GM18909 (cell line): ENCODE measurements at regions not wholly inside any gene's neighbourhood (a gene's known extent, or its start where the extent isn't known, plus 50 kb on each side); places are given as distances from the start of the nearest gene placed in this dataset.

Experiments
- ATAC-seq: cut with Tn5 transposase; IDR thresholded peaks from one replicate; pipeline ENCODE4 v1.9.1; 2021; ENCODE audit warnings: mild to moderate bottlenecking; ENCODE audit not compliant: unreplicated experiment, poor library complexity

DNA sequence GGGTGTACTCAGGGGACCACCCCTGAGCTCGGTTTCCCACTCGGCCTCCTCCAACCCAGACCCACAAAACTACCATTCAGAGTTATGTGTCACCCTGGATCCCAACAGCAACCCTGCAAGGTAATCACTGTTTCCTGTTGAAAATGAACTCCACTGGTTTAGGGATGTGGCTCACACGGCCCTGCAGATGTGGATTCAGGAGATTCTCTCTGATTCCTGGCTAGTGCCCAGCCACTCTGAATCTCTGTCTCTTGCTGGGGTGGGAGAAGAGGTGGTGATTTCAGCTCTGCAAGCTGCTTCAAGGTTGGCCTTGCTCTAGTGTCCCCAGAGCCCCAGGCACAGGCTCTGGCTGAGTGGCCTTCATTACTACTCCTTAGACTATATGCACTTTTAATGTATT lies 1231.6 kb downstream of the TBC1D22A start:
- no peak for ATAC-seq

DNA sequence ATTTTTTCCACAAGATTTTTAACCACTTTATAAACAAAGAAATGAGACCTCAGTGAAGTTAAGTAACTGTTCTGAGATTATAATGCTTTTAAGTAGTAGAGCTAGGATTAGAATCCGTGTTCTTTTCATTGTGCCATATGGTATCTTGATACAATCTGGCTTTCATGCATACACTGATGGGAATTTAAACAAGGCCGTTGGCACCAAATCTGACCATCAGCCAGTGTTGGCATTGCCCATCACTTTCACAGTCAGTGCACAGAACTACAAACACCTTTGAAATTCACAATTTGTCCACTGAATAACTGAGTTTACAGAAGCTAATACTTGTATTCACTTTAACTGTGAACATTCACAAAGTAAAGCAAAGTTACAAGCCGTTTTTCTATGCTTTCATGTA lies 1228.0 kb downstream of the TBC1D22A start:
- no peak for ATAC-seq

DNA sequence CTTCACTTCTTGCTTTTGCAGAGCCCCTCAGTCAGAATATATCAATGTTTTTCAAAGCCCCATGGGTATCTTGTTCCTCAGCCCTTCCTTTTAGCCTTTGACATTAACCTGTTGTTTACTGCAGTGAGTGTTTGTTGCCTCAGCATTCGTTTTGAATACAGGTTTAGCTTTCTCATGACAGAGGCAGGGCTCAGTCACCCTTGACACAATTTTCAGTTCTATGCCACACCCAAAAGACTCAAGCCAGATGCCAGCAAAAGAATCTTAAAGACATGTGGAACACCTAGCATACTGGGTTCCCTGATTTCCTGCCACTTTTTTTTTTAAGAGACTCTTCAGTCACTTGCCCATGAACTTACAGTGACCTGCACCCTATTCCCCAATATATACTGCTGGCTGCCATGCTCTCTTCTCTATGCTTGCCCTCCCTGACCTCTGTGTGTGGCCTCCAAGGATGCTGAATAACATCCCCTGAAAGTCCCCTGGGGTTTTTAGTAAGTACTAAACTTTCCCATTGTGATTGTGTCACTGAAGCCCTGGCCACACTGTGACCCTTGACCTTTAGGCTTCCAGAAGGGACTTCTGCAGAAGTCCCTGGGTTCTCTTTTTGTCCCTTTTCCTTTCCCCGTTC lies 1225.5 kb downstream of the TBC1D22A start:
- ATAC-seq = no peak

DNA sequence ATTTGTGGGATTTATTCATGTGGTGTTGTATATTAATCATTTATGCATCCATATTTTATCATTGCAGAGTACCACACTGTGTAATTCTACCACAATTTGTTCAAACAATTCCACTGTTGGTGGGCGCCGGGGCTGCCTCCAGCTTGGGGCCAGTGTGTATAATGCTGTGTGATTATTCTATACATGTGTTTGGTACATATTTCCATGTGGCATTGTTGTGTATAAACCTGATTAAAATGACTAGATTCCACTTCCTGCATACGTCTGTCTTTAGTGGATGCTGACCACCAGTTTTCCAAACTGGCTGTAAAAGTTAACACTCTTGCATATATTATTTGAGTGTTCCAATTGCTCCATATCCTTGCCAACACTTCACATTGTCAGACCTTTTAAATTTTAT lies 1213.8 kb downstream of the TBC1D22A start:
- ATAC-seq = no peak

DNA sequence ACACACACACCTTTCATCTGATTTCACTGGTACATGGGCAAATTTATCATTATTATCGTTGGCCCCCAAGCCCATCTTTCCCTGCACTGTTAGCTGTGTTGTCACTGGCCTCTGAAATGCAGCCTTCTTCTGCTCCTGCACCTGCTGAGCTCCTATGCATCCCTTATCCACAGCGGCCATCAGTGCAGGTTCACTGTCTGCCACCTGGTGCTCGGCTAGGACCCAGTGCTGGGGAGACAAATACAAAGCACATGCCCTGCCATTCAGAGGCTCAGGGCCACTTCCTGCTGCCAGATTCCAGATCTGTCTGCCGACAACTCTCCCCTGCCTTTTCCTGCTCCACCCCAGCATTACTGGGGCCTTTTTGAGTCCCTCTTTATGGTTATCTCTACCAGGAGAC lies 1205.4 kb downstream of the TBC1D22A start:
- ATAC-seq = no peak

DNA sequence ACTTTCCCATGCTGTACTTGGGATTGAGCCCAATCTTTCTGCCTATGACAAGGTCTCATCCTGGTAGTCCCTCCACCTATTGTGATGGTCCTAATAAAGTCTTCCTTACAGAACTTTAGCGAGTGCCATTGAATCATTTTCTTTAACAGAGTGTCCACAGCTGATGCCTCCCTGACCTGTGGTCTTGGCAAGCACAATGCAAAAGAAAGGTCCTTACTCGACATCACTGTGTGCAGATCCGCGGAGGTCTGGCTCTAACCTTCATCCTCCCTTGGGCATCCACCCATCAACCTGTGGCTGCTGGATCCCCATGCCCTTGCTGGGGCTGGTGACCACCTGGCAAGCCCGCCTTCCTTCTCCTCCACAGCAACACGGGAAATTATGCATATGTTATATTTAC lies 1203.9 kb downstream of the TBC1D22A start:
- no peak for ATAC-seq

DNA sequence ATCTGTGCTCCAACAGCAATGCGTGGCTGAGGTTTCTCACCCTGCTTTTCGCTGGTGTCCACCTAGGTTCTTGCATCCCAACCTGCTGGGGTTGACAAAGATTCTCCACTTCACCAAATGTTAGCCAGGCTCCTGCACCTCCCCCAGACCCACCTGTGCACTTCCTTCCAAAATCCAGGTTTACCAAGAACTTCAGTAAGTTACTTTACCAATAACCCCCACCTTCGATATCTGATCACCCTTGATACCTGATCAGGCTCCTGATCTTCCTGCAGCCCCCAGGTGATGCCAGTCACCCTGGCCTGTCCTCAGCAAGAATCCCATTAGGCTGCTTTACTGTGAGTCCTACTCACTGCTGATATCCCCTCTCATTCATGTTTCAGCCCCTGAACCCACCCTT lies 1203.4 kb downstream of the TBC1D22A start:
- ATAC-seq = no peak

DNA sequence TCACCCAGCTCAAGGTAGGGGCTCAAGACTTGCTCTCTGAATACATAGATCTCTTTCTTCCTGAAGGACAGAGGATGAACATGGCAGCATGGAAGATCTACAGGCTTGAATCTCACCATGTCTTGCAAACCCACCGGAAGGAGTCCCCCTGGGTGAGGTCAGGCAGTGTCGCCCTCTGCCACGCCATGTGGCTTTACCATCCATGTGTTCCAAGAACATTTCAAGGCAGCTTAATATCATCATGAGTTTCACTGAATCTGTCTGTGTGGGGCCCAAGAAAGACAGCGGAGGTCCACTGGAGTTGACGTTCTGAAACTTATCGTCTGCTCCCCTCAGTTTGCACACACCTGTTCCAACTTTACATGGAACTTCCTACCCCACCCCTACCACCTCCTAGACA lies 1202.6 kb downstream of the TBC1D22A start:
- ATAC-seq = no peak

DNA sequence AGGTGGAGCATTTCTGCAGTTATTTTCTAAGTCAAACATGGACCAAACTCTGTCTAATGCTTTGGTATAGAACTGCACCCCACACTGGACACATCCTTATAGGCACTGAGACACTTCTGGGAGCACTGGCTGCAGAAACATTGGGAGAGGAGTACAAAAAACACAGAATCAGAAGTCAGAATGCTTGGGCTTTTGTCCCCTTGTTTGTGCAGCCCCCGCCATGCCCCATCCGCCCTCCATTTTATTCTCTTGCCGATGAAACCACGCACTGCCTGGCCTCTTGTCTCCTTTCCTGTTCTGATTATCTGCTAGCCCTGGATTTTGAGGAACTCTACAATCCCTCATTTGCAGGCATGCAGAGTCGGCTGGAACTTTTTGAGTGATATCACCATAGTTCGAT lies 1201.2 kb downstream of the TBC1D22A start:
- no peak for ATAC-seq

DNA sequence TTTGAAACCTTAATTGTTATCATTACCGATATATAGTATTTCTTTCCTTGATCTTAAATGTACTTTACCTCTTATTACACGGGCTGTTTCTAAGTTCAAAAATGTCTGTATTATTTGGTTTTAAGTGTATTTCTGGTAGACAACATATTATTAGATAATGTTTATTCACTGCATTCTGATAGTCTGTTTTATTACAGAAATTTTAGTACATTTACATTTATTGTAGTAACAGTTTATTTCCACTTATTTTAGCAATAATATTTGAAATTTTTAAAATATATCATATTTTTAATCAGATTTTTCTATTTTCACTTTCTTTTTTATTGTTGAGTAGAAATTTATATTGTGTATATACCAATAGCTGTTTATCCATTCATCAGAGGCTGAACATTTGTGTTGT lies 1195.2 kb downstream of the TBC1D22A start:
- ATAC-seq = no peak

DNA sequence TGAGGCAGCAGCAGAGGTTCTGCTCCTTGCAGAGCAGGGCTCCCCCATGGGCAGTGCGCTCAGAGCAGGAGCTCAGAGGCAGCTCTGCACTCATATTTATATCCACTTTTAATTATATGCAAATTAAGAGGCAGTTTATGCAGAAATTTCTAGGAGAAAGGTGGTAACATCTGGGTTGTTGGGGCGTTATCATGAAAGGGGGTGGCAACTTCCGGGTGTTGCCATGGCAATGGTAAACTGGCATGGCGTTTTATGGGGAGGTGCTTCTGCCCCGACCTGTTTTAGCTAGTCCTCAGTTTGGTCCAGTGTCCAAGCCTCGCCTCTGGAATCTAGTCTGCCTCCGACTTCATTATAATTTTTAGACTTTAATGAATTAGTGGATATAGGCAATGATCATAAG lies 1191.7 kb downstream of the TBC1D22A start:
- ATAC-seq = no peak

DNA sequence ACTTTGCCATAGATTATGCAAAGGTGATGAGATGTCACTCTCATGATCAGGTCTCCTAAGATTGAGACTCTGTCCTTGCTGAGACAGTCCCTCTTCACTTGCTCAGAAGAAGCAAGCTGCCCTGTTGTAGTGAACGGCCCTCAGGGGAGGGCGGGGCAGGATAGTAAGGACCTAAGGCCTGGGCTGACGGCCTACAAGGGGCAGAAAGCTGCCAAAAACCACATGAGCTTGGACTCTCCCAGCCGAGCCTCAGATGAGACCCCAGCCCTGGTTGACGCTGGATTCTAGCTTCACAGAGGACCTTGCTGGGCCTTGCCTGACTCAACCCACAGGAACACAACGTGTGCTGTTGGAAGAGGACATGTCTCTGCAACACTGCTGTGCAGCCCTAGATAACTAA lies 1182.5 kb downstream of the TBC1D22A start:
- ATAC-seq = no peak

DNA sequence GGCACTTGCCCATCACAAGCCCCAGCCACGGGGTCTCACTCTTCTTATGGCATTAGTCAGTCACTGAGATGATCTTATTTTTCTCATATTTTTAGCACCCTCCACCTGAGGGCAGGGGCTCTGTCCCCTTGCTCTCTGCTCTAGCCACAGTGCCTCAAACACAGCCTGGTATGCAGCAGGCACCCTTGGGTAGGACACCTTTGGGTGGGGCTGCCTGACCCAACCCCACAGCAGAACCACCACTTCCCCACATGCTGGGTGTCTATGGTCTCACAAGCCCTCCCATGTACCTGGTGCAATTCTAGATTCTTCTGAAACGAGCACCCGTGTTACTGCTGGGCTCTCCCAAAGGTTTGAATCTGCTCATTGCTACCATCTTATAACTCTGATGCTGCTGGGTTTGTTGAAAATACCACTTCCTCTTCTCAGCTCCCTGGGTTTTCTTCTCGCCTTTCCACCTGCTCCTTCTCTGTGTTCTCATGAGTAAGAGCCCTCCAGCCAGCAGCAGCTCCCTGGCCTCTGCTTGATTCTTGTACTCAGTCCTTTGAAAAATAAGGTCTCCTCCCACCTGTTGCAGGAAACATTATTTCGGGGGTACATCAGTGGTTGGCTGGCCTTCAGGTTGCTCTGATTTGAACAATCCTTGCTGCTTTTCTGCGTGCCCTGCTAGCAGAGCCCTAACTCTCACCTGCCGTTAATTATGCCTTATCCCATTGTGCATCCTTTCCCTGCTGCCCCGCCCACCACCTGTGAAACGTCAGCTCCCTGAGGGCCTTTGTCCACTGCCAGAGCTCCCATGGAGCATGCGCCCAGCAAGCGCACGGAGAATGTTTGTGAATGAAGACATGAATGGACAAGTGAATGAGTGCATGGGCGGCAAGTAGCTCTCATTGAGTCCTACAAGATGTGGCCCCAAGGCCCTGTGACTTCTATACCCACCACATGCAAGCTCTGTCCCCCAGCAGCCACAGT lies 1181.6 kb downstream of the TBC1D22A start:
- no peak for ATAC-seq

DNA sequence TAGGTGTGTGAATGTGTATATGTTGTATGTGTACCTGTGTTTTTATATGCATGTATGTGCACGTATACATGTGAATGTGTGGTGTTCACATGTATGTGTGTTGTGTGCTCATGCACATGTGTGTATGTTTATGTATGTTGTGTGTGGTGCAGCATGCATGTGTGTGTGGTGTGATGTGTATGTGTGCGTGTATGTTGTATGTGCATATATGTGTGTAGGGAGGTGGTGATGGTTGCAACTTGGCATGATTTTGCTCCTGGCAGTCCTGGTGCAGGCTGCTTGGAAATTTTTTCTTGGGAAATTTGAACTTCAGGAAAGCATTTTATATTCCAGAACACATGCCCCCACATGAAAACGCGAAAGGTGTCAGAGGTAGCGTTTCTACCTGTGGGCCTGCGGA lies 1177.8 kb downstream of the TBC1D22A start:
- no peak for ATAC-seq

DNA sequence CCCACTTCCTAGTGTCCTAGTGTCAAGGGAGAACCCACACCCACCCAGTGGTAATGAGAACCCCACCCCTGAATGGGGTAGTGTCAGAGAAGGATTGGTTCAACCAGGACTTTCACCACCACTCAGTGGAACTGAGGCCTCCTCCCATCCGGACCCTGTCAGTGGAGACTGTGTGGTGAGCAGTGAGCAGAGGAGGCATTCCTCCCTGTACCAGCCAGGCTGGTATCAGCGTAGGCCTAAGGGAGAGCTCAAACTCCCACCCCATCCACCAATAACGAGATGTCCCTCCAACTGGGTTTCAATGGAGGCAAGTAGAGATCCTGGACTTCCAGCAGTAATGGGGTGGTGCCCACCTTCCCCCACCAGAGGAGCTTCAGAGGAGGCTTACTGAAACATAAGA lies 1171.4 kb downstream of the TBC1D22A start:
- ATAC-seq = no peak

DNA sequence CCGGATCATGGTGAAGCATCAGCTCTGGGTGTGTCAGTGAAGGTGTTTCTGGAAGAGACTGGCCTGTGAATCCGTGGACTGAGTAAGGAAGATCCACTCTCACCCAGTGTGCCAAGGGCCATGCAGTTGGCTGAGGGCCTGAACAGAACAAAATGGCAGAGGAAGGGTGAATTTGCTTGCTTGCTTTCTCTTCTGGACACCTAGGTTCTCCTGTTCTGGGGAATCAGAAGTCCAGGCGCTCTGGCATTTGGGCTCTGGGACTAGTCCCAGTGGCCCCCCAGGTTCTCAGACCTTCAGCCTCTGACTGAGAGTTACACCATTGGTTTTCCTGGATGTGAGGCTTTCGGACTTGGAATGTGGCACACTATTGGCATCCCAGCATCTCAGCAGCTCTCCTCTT lies 1170.8 kb downstream of the TBC1D22A start:
- ATAC-seq = no peak

DNA sequence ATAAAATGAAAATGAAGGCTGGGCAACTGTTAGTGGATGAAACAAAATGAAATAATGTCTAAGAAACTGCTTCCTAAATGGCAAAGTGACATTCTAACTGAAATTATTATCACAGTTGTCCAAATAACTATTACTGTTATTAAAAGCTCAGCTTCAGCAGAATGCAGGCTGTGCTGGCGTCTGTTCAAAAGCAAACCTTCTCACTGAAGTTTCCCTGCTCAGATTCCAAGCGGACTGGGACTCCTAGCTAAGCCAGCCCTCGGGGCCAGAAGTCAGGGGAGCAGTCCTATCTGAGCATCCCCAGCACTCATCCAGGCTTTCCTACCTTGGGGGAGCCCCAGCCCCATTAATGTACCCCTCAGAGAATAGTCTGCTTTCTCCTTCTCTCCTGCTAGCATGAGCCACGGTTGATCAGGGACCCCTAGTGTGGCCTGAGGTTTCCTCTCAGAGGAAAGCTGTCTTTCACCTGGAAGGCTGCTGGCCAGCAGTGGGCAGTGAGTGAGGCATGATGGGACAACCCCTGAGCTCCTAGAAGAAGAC lies 1167.3 kb downstream of the TBC1D22A start:
- ATAC-seq = no peak

DNA sequence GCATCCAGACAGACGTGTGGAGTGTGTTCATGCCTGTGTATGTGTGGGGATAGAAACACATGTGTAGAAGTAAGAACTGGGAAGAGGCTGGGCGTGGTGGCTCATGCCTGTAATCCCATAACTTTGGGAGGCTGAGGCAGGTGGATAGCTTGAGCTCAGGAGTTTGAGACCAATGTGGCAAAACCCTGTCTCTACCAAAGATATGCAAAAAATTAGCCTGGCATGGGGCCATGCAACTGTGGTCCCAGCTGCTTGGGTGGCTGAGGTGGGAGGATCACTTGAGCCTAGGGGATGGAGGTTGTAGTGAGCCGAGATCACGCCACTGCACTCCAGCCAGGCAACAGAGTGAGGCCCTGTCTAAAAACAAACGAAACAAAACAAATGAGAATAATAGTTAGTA lies 1166.6 kb downstream of the TBC1D22A start:
- no peak for ATAC-seq

DNA sequence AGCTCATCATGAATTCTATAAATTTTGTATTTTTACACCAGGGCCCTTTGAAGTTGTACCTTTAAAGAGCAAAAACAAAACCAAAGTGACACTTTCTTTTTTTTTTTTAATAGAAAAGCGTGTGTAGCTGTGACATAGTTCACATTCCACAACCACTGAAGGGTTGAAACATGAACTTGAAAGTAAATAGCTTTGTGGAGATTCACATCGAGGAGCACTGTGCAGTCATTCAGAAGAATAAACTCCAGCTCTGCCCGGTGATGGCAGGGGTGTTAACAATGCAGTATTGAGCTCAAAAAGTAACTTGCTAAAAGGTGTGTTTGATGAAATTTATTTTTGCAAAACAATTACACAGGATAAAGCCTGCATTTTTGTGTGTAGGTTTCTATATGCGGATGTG lies 1166.2 kb downstream of the TBC1D22A start:
- ATAC-seq = no peak

DNA sequence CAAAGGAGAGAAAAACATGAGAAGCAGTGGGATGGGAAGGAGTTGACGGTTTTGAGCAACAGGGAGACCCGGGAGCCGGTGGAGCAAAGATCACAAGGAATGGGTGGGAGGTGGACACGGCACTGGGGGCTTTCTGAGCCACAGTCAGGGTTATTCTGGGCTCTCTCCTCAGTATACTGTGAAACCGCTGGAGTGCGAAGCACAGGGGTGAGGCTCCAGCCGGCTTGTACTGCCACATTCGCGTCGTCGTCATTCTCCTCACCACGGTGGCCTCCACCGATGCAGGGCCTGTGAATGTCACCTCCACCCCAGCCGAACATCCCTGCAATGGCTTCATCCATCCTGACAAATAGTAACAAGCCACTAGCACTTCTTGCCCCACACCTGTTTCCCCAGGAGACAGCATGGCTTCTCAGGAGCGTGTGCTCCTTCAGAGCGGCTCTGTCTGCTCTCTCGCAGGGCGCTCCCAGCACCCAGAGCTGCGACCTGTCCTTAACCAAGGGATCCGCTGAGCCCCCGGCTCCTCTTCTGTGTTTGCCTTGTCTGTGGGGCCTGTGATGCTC lies 1165.3 kb downstream of the TBC1D22A start:
- ATAC-seq = no peak

DNA sequence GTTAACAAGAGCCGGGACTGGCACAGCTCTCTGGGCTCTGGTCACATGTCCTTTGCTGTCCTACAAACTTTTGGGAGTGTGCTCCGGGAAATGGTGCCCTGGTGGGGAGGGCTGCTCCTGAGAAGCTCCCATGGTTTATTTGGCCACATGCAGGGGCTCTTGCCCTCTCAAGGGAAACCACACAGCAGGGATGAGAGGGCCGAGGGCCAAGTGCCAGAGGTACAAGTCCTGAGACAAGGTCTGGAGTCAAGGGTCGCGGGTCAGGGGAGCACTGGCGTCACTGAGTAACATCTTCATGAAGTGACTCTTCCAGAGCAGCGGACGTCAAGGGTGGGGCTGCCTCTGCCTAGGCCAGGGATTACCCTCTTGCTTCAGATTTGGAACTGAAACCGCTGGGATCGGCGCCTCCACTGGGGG lies 1160.6 kb downstream of the TBC1D22A start:
- ATAC-seq = no peak
